ENCODE measurements at regions not wholly inside any gene's neighbourhood (a gene's known extent, or its start where the extent isn't known, plus 50 kb on each side); places are given as distances from the start of the nearest gene placed in this dataset.

DNA sequence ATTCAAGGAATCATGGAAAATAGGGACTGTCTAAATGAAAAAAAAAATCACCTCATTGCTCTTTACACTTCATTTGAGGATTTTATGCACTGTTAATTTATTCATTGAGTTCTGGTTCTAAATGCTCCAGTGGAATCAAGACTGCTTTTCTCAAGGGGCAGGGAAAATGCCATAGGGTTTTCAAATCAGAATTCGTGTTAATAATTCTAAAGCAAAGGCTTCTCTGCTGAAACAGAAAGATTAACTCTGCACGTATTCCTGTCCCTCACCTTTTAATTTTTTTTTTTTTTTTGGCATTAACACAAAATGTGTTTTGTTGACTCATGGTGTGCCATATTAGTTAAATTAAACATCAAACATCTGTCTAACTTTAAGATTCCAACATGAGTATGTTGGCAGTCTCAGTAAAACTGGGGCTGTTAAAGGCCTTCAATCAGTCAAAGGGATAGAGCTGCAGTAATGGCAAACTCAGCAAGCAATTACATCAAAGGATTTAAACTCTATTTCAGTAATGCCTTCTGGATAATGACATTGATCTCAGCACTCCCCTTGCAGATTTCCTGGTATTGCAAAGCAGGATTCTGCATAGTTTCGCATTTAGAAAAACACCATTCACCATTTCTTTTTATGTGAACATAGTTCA is 878.1 kb downstream of the RAPGEF2 start:
- TF ChIP-seq, protein P1, sequence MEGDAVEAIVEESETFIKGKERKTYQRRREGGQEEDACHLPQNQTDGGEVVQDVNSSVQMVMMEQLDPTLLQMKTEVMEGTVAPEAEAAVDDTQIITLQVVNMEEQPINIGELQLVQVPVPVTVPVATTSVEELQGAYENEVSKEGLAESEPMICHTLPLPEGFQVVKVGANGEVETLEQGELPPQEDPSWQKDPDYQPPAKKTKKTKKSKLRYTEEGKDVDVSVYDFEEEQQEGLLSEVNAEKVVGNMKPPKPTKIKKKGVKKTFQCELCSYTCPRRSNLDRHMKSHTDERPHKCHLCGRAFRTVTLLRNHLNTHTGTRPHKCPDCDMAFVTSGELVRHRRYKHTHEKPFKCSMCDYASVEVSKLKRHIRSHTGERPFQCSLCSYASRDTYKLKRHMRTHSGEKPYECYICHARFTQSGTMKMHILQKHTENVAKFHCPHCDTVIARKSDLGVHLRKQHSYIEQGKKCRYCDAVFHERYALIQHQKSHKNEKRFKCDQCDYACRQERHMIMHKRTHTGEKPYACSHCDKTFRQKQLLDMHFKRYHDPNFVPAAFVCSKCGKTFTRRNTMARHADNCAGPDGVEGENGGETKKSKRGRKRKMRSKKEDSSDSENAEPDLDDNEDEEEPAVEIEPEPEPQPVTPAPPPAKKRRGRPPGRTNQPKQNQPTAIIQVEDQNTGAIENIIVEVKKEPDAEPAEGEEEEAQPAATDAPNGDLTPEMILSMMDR (IDR thresholded peaks at IDR 0.05) = no peak
- TF ChIP-seq EP300 (IDR thresholded peaks at IDR 0.05) (no peak), POLR2AphosphoS5 (IDR thresholded peaks at IDR 0.05) (no peak)

Data from esophagus muscularis mucosa (tissue), 4 donors.